GM12875 (cell line): ENCODE measurements at regions not wholly inside any gene's neighbourhood (a gene's known extent, or its start where the extent isn't known, plus 50 kb on each side); places are given as distances from the start of the nearest gene placed in this dataset.

ENCODE experiments used
- H3K4me3 ChIP-seq: one replicate; pipeline ENCODE4 v1.5.1; 2011; ENCODE audit warnings: low read depth, low read length, control low read depth
- CTCF ChIP-seq: IDR thresholded peaks from 2 replicates; pipeline ENCODE4 v1.5.1; 2011; ENCODE audit warnings: low read depth, mild to moderate bottlenecking, control low read depth, inconsistent platforms, low read length, moderate library complexity, borderline replicate concordance; ENCODE audit not compliant: insufficient read depth

GRCh38 chr5:106610041-106610440 lies 1060.7 kb downstream of the EFNA5 start:
- H3K4me3 ChIP-seq = no peak overlapping the region
- no peak for TF ChIP-seq CTCF

- no peak for TF ChIP-seq CTCF
These were observed 1069.1 kb downstream of the EFNA5 start for GRCh38 chr5:106601620-106602019.

GRCh38 chr5:106600803-106601202 lies 1069.9 kb downstream of the EFNA5 start:
- no peak overlapping the region for H3K4me3 ChIP-seq
- TF ChIP-seq CTCF = no peak

More at GRCh38 chr5:106601620-106602019, 1069.1 kb downstream of the EFNA5 start:
- no peak overlapping the region for H3K4me3 ChIP-seq

- H3K4me3 ChIP-seq = no peak overlapping the region
- TF ChIP-seq CTCF = no peak
These were observed 1074.9 kb downstream of the EFNA5 start for GRCh38 chr5:106595864-106596263.

- TF ChIP-seq CTCF = no peak
- no peak overlapping the region for H3K4me3 ChIP-seq
These were observed 1086.5 kb downstream of the EFNA5 start for GRCh38 chr5:106584268-106584667.

- no peak overlapping the region for H3K4me3 ChIP-seq
- TF ChIP-seq CTCF = no peak
These were observed 1092.0 kb downstream of the EFNA5 start for GRCh38 chr5:106578736-106579135.

- TF ChIP-seq CTCF = no peak
- H3K4me3 ChIP-seq = no peak overlapping the region
These were observed 1095.9 kb downstream of the EFNA5 start for GRCh38 chr5:106574820-106575219.
